Retina (tissue), 1 donor: ENCODE measurements at regions not wholly inside any gene's neighbourhood (a gene's known extent, or its start where the extent isn't known, plus 50 kb on each side); places are given as distances from the start of the nearest gene placed in this dataset.

Experiments
- DNase-seq: peaks from one replicate; pipeline ENCODE4 v3.0.0-alpha.2; 2016

GRCh38 chr7:17054206-17054605 lies 172.4 kb upstream of the AGR3 start:
- no peak for DNase-seq

- DNase-seq, result no peak
Observed at GRCh38 chr7:17054836-17055235, 173.1 kb upstream of the AGR3 start.

GRCh38 chr7:17055596-17055995 lies 173.8 kb upstream of the AGR3 start:
- no peak for DNase-seq

GRCh38 chr7:17056491-17057142 lies 174.8 kb upstream of the AGR3 start:
- DNase-seq, result no peak

GRCh38 chr7:17057143-17057509 lies 175.3 kb upstream of the AGR3 start:
- DNase-seq, result no peak

GRCh38 chr7:17058568-17058967 lies 176.8 kb upstream of the AGR3 start:
- no peak for DNase-seq

- no peak for DNase-seq
Observed at GRCh38 chr7:17060051-17060450, 178.3 kb upstream of the AGR3 start.

GRCh38 chr7:17061443-17061842 lies 179.7 kb upstream of the AGR3 start:
- DNase-seq, result no peak

GRCh38 chr7:17062151-17063044 lies 180.6 kb upstream of the AGR3 start:
- no peak for DNase-seq

- DNase-seq, result no peak
Observed at GRCh38 chr7:17063045-17063383, 181.2 kb upstream of the AGR3 start.

GRCh38 chr7:17067691-17068090 lies 185.9 kb upstream of the AGR3 start:
- no peak for DNase-seq

- DNase-seq, result no peak
Observed at GRCh38 chr7:17069146-17069545, 187.4 kb upstream of the AGR3 start.

- DNase-seq, result no peak
Observed at GRCh38 chr7:17070231-17070708, 188.5 kb upstream of the AGR3 start.

GRCh38 chr7:17071866-17072265 lies 190.1 kb upstream of the AGR3 start:
- DNase-seq, result no peak

- DNase-seq, result no peak
Observed at GRCh38 chr7:17075601-17076255, 193.9 kb upstream of the AGR3 start.

- DNase-seq, result no peak
Observed at GRCh38 chr7:17078298-17078697, 196.5 kb upstream of the AGR3 start.

GRCh38 chr7:17083392-17084165 lies 201.8 kb upstream of the AGR3 start:
- DNase-seq, result no peak

GRCh38 chr7:17084166-17084475 lies 202.3 kb upstream of the AGR3 start:
- no peak for DNase-seq

- no peak for DNase-seq
Observed at GRCh38 chr7:17085186-17085585, 203.4 kb upstream of the AGR3 start.

- DNase-seq, result no peak
Observed at GRCh38 chr7:17086403-17086802, 204.6 kb upstream of the AGR3 start.

GRCh38 chr7:17090751-17091150 lies 207.7 kb upstream of the AHR start:
- DNase-seq, result no peak

- DNase-seq, result no peak
Observed at GRCh38 chr7:17093461-17093860, 205.0 kb upstream of the AHR start.

- DNase-seq, result no peak
Observed at GRCh38 chr7:17094963-17095574, 203.4 kb upstream of the AHR start.
